Keratinocyte (primary cell): ENCODE measurements at regions not wholly inside any gene's neighbourhood (a gene's known extent, or its start where the extent isn't known, plus 50 kb on each side); places are given as distances from the start of the nearest gene placed in this dataset.

ENCODE experiments used
- DNase-seq: peaks from one replicate; pipeline ENCODE4 v3.0.0-alpha.2; 2011; ENCODE audit warnings: low read depth, missing footprints, low spot score
- FAIRE-seq: peaks from 2 replicates; lab custom pipeline; 2011; peaks lifted over from hg19 to GRCh38; lab: Jason Lieb, UNC
- H2AFZ ChIP-seq: 2 replicates; pipeline ENCODE4 v1.6.0; 2012; ENCODE audit warnings: low read length, control low read depth, inconsistent platforms; ENCODE audit not compliant: control insufficient read depth
- H3K27ac ChIP-seq: 2 replicates; pipeline ENCODE4 v1.5.1; 2011; ENCODE audit warnings: low read length; ENCODE audit not compliant: control insufficient read depth, insufficient read depth
- H3K27me3 ChIP-seq: 3 replicates; pipeline ENCODE4 v1.6.0; 2011; ENCODE audit warnings: low read length; ENCODE audit not compliant: control insufficient read depth, insufficient read depth; ENCODE audit errors: extremely low read depth
- H3K36me3 ChIP-seq, 2 experiments: 2 replicates in 1 of 2; 3 replicates in 1 of 2; pipeline ENCODE4 v1.5.1; 2011; ENCODE audit warnings: low read length in 2 of 2, mild to moderate bottlenecking in 1 of 2; ENCODE audit not compliant: control insufficient read depth in 2 of 2, insufficient read depth in 2 of 2; ENCODE audit errors: extremely low read depth in 1 of 2
- H3K4me1 ChIP-seq: 3 replicates; pipeline ENCODE4 v1.5.1; 2011; ENCODE audit warnings: low read length; ENCODE audit not compliant: control insufficient read depth, insufficient read depth; ENCODE audit errors: extremely low read depth
- H3K4me2 ChIP-seq: 3 replicates; pipeline ENCODE4 v1.6.0; 2011; ENCODE audit warnings: low read depth, low read length; ENCODE audit not compliant: control insufficient read depth, insufficient read depth; ENCODE audit errors: extremely low read depth
- H3K4me3 ChIP-seq, 3 experiments: fragments of 200-600 bp in 1 of 3; sonication (generic) in 1 of 3; 2 replicates in 2 of 3; 3 replicates in 1 of 3; pipeline ENCODE4 v1.5.1; 2011 to 2016; ENCODE audit warnings: low read length in 3 of 3, mild to moderate bottlenecking in 3 of 3, control low read depth in 2 of 3, inconsistent platforms in 1 of 3, low read depth in 1 of 3, mixed read lengths in 1 of 3, mixed run types in 1 of 3, moderate library complexity in 1 of 3; ENCODE audit not compliant: control insufficient read depth in 2 of 3, insufficient read depth in 2 of 3; ENCODE audit errors: extremely low read depth in 1 of 3
- H3K79me2 ChIP-seq: 2 replicates; pipeline ENCODE4 v1.6.0; 2012; ENCODE audit warnings: low read length; ENCODE audit not compliant: control insufficient read depth, insufficient read depth
- H3K9ac ChIP-seq: 3 replicates; pipeline ENCODE4 v1.6.0; 2011; ENCODE audit warnings: low read length; ENCODE audit not compliant: control insufficient read depth, insufficient read depth; ENCODE audit errors: extremely low read depth
- H3K9me1 ChIP-seq: 3 replicates; pipeline ENCODE4 v1.6.0; 2011; ENCODE audit warnings: low read length; ENCODE audit not compliant: control insufficient read depth, insufficient read depth; ENCODE audit errors: extremely low read depth
- H3K9me3 ChIP-seq: 2 replicates; pipeline ENCODE4 v1.5.1; 2012; ENCODE audit warnings: low read depth, low read length; ENCODE audit not compliant: control insufficient read depth
- H4K20me1 ChIP-seq: 3 replicates; pipeline ENCODE4 v1.6.0; 2011; ENCODE audit warnings: low read length; ENCODE audit not compliant: control insufficient read depth, insufficient read depth; ENCODE audit errors: extremely low read depth
- EZH2 ChIP-seq: IDR thresholded peaks from one replicate; pipeline ENCODE4 v1.6.1; 2012; ENCODE audit warnings: inconsistent platforms, mild to moderate bottlenecking, low read length, moderate library complexity
- dilution Hi-C: fragments of 300-500 bp; cut with MboI; formaldehyde crosslinking; loops from one replicate; pipeline ENCODE4 v1.7.0; 2020; ENCODE audit warnings: low sequenced_read_pairs; ENCODE audit not compliant: extremely low pct_ligation_motif_present
- TF ChIP-seq, protein P1 (sequence below), 3 experiments: IDR thresholded peaks in 1 of 3; conservative IDR thresholded peaks in 1 of 3; optimal IDR thresholded peaks in 1 of 3; 2 replicates in 2 of 3; 3 replicates in 1 of 3; pipeline versions ENCODE3 to v1.5.1; 2011; ENCODE audit warnings: low read length in 3 of 3, mild to moderate bottlenecking in 3 of 3, moderate library complexity in 2 of 3, control low read depth in 1 of 3, inconsistent platforms in 1 of 3; ENCODE audit not compliant: insufficient read depth in 2 of 3; ENCODE audit errors: extremely low read depth in 1 of 3

DNA sequence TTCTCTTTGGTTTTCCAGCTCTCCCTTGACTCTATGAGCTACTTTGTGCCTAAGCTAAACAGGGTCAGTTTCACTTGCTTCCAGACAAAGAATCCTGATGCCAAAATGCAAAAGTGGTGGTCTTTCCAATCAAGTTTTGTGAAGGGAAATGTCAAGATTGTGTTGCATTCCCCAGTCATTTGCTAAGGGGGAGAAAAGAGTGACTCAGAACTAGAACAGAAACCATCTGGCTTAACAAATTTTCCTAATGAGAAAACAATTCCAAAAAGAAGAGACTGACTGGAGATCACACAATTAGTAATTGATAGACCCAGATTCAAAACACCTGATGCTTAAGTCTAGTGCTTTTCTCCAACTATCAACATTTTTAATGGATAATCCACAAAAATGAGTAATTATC lies 235.1 kb upstream of the DIO2 start:
- dilution Hi-C loops: no loop called here
- no peak overlapping the region for H2AFZ ChIP-seq

DNA sequence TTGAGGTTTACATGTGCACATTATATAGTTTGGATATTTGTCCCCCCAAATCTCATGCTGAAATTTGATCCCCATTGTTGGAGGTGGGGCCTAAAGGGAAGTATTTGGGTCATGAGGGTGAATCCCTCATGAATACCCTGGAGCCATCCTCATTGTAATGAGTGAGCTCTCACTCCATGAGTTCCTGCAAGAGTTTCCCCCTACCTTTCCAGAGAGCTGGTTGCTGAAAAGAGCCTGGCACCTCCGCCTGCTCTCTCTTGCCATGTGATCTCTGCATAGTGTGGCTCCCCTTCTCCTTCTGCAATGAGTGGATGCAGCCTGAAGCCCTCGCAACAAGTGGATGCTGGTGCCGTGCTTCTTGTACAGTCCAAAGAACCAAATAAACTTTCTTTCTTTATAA lies 234.3 kb upstream of the DIO2 start:
- no peaks in the 10 kb centered on the region for H3K79me2 ChIP-seq
- no peak for TF ChIP-seq EZH2
- TF ChIP-seq, protein P1, sequence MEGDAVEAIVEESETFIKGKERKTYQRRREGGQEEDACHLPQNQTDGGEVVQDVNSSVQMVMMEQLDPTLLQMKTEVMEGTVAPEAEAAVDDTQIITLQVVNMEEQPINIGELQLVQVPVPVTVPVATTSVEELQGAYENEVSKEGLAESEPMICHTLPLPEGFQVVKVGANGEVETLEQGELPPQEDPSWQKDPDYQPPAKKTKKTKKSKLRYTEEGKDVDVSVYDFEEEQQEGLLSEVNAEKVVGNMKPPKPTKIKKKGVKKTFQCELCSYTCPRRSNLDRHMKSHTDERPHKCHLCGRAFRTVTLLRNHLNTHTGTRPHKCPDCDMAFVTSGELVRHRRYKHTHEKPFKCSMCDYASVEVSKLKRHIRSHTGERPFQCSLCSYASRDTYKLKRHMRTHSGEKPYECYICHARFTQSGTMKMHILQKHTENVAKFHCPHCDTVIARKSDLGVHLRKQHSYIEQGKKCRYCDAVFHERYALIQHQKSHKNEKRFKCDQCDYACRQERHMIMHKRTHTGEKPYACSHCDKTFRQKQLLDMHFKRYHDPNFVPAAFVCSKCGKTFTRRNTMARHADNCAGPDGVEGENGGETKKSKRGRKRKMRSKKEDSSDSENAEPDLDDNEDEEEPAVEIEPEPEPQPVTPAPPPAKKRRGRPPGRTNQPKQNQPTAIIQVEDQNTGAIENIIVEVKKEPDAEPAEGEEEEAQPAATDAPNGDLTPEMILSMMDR (optimal IDR thresholded peaks at IDR 0.05 in 1 of 3, IDR thresholded peaks at IDR 0.05 in 1 of 3, conservative IDR thresholded peaks at IDR 0.05 in 1 of 3; ENCODE audit: extremely low read depth in 1 of 3, insufficient read depth in 2 of 3, low read length in 3 of 3): no peak
- no peaks in the 10 kb centered on the region for H3K27me3 ChIP-seq
- DNase-seq: no peak
- no peak overlapping the region for H2AFZ ChIP-seq
- no peak overlapping the region for H3K27ac ChIP-seq
- no peak overlapping the region for H3K4me3 ChIP-seq
- H4K20me1 ChIP-seq: no peaks in the 10 kb centered on the region
- H3K4me2 ChIP-seq: no peak overlapping the region
- no peak overlapping the region for H3K9ac ChIP-seq
- H3K9me3 ChIP-seq: no peaks in the 10 kb centered on the region
- no peak for FAIRE-seq
- no peaks in the 10 kb centered on the region for H3K9me1 ChIP-seq
- H3K4me1 ChIP-seq: no peaks in the 10 kb centered on the region
- dilution Hi-C loops: no loop called here
- no peaks in the 10 kb centered on the region for H3K36me3 ChIP-seq

More for the DNA sequence above, 235.1 kb upstream of the DIO2 start:
- DNase-seq (no peak), FAIRE-seq (peak; percentile 13)
- Histone ChIP-seq H3K9ac (no peak overlapping the region), H3K27ac (no peak overlapping the region), H3K27me3 (no peaks in the 10 kb centered on the region), H4K20me1 (no peaks in the 10 kb centered on the region), H3K4me2 (no peak overlapping the region), H3K36me3 (no peaks in the 10 kb centered on the region), H3K4me3 (no peak overlapping the region), H3K9me3 (no peaks in the 10 kb centered on the region), H3K79me2 (no peaks in the 10 kb centered on the region), H3K4me1 (no peaks in the 10 kb centered on the region), H3K9me1 (no peaks in the 10 kb centered on the region)
- TF ChIP-seq, protein P1 (optimal IDR thresholded peaks at IDR 0.05 in 1 of 3, IDR thresholded peaks at IDR 0.05 in 1 of 3, conservative IDR thresholded peaks at IDR 0.05 in 1 of 3; ENCODE audit: extremely low read depth in 1 of 3, insufficient read depth in 2 of 3, low read length in 3 of 3): no peak
